ENCODE measurements at regions not wholly inside any gene's neighbourhood (a gene's known extent, or its start where the extent isn't known, plus 50 kb on each side); places are given as distances from the start of the nearest gene placed in this dataset.

DNA sequence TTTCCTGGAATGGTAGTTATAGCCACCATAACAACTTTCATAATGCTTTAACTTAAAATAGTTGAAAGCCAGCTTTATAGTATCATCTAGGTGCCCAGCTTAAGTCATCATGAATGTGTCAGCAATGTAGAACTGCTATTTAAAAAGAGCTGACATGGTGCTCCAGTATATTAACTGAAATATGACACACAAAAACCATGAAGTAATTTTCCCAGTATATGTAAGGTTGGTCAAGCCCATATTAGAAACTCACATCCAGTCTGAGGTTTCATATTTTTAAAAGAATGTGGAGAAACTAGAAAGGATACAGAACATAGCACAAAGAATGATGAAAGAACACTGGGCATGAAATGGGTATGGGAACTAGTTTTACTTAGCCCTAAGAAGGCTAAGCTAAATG lies 121.3 kb upstream of the KRAS start:
- TF ChIP-seq, protein P1, sequence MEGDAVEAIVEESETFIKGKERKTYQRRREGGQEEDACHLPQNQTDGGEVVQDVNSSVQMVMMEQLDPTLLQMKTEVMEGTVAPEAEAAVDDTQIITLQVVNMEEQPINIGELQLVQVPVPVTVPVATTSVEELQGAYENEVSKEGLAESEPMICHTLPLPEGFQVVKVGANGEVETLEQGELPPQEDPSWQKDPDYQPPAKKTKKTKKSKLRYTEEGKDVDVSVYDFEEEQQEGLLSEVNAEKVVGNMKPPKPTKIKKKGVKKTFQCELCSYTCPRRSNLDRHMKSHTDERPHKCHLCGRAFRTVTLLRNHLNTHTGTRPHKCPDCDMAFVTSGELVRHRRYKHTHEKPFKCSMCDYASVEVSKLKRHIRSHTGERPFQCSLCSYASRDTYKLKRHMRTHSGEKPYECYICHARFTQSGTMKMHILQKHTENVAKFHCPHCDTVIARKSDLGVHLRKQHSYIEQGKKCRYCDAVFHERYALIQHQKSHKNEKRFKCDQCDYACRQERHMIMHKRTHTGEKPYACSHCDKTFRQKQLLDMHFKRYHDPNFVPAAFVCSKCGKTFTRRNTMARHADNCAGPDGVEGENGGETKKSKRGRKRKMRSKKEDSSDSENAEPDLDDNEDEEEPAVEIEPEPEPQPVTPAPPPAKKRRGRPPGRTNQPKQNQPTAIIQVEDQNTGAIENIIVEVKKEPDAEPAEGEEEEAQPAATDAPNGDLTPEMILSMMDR (IDR thresholded peaks at IDR 0.05; ENCODE audit: low read depth, low read length, missing control alignments): no peak
- DNase-seq (ENCODE audit: extremely low read depth, low read depth): no peak
- no peak overlapping the region for H3K4me3 ChIP-seq (replicated peaks; ENCODE audit: low read depth, low read length)

DNA sequence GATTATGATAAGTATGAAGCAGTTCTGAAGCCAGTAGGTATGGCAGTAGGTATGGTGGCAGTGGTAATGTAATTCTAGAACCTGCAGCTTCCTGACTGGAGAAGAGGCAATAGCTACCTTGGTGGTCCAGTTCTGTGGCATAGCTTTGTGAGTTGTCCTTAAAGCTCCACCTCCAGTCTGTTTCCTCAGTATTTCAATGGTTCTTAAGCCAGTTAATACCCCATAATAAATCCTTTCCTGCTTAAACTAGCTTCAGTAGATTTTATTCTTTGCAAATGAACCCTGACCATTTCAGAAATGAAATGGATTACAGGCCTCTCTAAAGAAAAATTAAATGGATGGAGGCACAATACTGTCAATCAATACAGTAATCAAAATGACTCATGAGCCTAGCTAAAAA lies 117.8 kb upstream of the KRAS start:
- no peak overlapping the region for H3K4me3 ChIP-seq (replicated peaks; ENCODE audit: low read depth, low read length)
- no peak for DNase-seq (ENCODE audit: extremely low read depth, low read depth)
- TF ChIP-seq, protein P1 (IDR thresholded peaks at IDR 0.05; ENCODE audit: low read depth, low read length, missing control alignments): no peak

DNA sequence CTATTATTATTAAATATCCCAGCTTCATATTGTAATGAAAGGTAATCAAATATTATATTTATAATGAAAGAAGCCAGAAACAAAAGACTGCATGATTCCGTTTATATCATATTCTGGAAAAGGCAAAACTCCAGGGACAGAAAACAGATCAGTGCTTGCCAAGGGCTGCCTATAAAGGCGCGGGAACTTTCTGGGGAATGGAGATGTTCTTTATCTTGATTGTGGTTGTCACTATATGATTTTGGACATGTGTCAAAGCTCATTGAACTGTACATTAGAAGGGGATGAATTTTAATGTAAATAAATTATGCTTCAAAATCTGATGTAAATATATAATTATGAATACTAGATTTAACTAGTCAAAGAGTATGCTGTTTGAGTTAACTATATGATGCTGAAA lies 115.4 kb upstream of the KRAS start:
- H3K4me3 ChIP-seq (replicated peaks; ENCODE audit: low read depth, low read length): no peak overlapping the region
- TF ChIP-seq, protein P1 (IDR thresholded peaks at IDR 0.05; ENCODE audit: low read depth, low read length, missing control alignments): no peak
- no peak for DNase-seq (ENCODE audit: extremely low read depth, low read depth)

GRCh38 chr12:25365340-25365730 lies 114.6 kb upstream of the KRAS start:
- TF ChIP-seq, protein P1 (IDR thresholded peaks at IDR 0.05; ENCODE audit: low read depth, low read length, missing control alignments): no peak
- DNase-seq (ENCODE audit: extremely low read depth, low read depth): no peak
- H3K4me3 ChIP-seq (replicated peaks; ENCODE audit: low read depth, low read length): no peak overlapping the region

GRCh38 chr12:25364529-25365339 lies 114.0 kb upstream of the KRAS start:
- TF ChIP-seq, protein P1 (IDR thresholded peaks at IDR 0.05; ENCODE audit: low read depth, low read length, missing control alignments): no peak
- DNase-seq (ENCODE audit: extremely low read depth, low read depth): no peak
- no peak overlapping the region for H3K4me3 ChIP-seq (replicated peaks; ENCODE audit: low read depth, low read length)

- no peak overlapping the region for H3K4me3 ChIP-seq (replicated peaks; ENCODE audit: low read depth, low read length)
- DNase-seq (ENCODE audit: extremely low read depth, low read depth): no peak
- TF ChIP-seq, protein P1 (IDR thresholded peaks at IDR 0.05; ENCODE audit: low read depth, low read length, missing control alignments): no peak
These were observed 111.9 kb upstream of the KRAS start for GRCh38 chr12:25362646-25363045.

DNA sequence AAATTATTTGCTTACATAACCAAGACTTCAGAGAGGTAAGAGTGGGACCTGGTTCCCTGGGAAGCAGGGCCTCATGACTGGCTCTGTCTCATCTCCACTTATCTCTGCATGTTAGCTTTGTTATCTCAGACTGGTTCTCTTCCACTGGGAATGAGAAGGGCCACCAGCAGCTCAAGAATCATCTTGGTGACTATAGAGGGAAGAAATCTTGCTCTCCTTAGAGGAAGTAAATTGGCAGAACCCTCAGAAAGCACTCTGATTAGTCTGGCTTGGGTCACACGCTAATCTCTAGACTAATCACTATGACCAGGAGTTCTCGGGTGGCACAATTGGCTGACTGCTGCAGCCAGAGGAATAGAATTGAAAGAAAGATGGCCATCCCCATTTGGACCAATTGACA lies 110.8 kb upstream of the KRAS start:
- TF ChIP-seq, protein P1 (IDR thresholded peaks at IDR 0.05; ENCODE audit: low read depth, low read length, missing control alignments): no peak
- no peak for DNase-seq (ENCODE audit: extremely low read depth, low read depth)
- no peak overlapping the region for H3K4me3 ChIP-seq (replicated peaks; ENCODE audit: low read depth, low read length)

Measured in HFF-Myc (cell line).